ENCODE measurements at regions not wholly inside any gene's neighbourhood (a gene's known extent, or its start where the extent isn't known, plus 50 kb on each side); places are given as distances from the start of the nearest gene placed in this dataset.

DNA sequence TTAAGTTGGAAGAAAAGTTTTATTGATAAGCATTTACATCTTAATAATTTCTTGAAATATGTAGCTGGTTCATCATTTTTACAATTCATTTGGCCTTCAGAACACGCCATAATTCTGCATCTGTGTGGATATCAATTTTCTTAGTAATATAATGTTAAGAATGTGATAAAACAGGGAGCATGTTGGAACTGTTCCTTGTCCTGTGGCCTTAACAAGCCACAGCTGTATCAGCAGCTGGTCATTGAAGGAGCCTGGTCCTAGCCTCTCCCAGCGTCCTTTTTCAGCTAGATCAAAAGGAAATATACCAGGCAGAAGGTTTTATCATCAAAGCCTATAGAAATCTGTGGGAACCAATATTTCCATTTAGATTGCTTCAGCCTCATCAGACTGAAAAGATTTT, 421.8 kb downstream of the SPRY2 start:
- TF ChIP-seq GATA2 (IDR thresholded peaks at IDR 0.05; ENCODE audit: low read depth, low read length), result no peak
- no peak for TF ChIP-seq GATA3 (IDR thresholded peaks at IDR 0.05; ENCODE audit: low read depth, low read length)
